ENCODE measurements at regions not wholly inside any gene's neighbourhood (a gene's known extent, or its start where the extent isn't known, plus 50 kb on each side); places are given as distances from the start of the nearest gene placed in this dataset.

- Histone ChIP-seq H3K27me3 (replicated peaks in 1 of 7) (no peaks in the 10 kb centered on the region), H3K9me3 (no peaks in the 10 kb centered on the region), H3K4me3 (no peak overlapping the region), H3K36me3 (no peaks in the 10 kb centered on the region), H3K27ac (no peak overlapping the region), H3K4me1 (peaks cover 0 to 16% (median 9%) of the 10 kb centered on the region in 6 donors)
- TF ChIP-seq POLR2A (IDR thresholded peaks at IDR 0.05), result no peak
- no peak for TF ChIP-seq POLR2AphosphoS5 (IDR thresholded peaks at IDR 0.05)
- intact Hi-C loops (cut with DNase I; ENCODE audit: low total_unique reads), result no loop called here
- DNase-seq, result no peak
These were observed 132.2 kb upstream of the PRICKLE2 start for GRCh38 chr3:64357481-64357880.

GRCh38 chr3:64355401-64355807, 130.1 kb upstream of the PRICKLE2 start:
- Histone ChIP-seq H3K4me1 (peaks cover 0 to 33% (median 19%) of the 10 kb centered on the region in 6 donors), H3K4me3 (no peak overlapping the region), H3K27ac (peak overlapping the region in 7 of 8 donors; percentile 26 to 74 (median 65)), H3K27me3 (replicated peaks in 1 of 7) (no peaks in the 10 kb centered on the region), H3K36me3 (no peaks in the 10 kb centered on the region), H3K9me3 (no peaks in the 10 kb centered on the region)
- intact Hi-C loops (cut with DNase I; ENCODE audit: low total_unique reads), result no loop called here
- TF ChIP-seq POLR2A (IDR thresholded peaks at IDR 0.05) (no peak), POLR2AphosphoS5 (IDR thresholded peaks at IDR 0.05) (peak in 1 of 3 donors; percentile 34)
- WGBS, 5 donors, result 11 to 28% (median 15%) methylated on average over 3 of the region's 3 CpGs
- DNase-seq, result no peak

- Histone ChIP-seq H3K9me3 (no peaks in the 10 kb centered on the region), H3K4me3 (no peak overlapping the region), H3K27ac (peak overlapping the region in 7 of 8 donors; percentile 26 to 74 (median 65)), H3K36me3 (no peaks in the 10 kb centered on the region), H3K27me3 (replicated peaks in 1 of 7) (no peaks in the 10 kb centered on the region), H3K4me1 (peaks cover 0 to 33% (median 21%) of the 10 kb centered on the region in 6 donors)
- intact Hi-C loops (cut with DNase I; ENCODE audit: low total_unique reads), result no loop called here
- 48 to 68% (median 63%) methylated on average over 5 of the region's 5 CpGs for WGBS, 5 donors
- no peak for DNase-seq
- TF ChIP-seq POLR2A (IDR thresholded peaks at IDR 0.05), result no peak
- TF ChIP-seq POLR2AphosphoS5 (IDR thresholded peaks at IDR 0.05), result no peak
- TF ChIP-seq CTCF (IDR thresholded peaks at IDR 0.05 in 8 of 11, conservative IDR thresholded peaks at IDR 0.05 in 3 of 11), result no peak
These were observed 129.7 kb upstream of the PRICKLE2 start for GRCh38 chr3:64354956-64355355.

- no peak overlapping the region for H3K4me3 ChIP-seq
- H3K9me3 ChIP-seq, result no peaks in the 10 kb centered on the region
- TF ChIP-seq POLR2A (IDR thresholded peaks at IDR 0.05) (no peak), POLR2AphosphoS5 (IDR thresholded peaks at IDR 0.05) (no peak), CTCF (IDR thresholded peaks at IDR 0.05 in 8 of 11, conservative IDR thresholded peaks at IDR 0.05 in 3 of 11) (no peak)
- DNase-seq, result no peak
- no peaks in the 10 kb centered on the region for H3K27me3 ChIP-seq (replicated peaks in 1 of 7)
- no peaks in the 10 kb centered on the region for H3K36me3 ChIP-seq
- intact Hi-C loops (cut with DNase I; ENCODE audit: low total_unique reads), result no loop called here
- WGBS, 5 donors, result 81 to 93% (median 89%) methylated on average over 5 of the region's 5 CpGs
- H3K27ac ChIP-seq, result no peak overlapping the region
- H3K4me1 ChIP-seq, result peaks cover 0 to 36% (median 21%) of the 10 kb centered on the region in 6 donors
These were observed 129.0 kb upstream of the PRICKLE2 start for GRCh38 chr3:64354221-64354620.

GRCh38 chr3:64353226-64353625, 128.0 kb upstream of the PRICKLE2 start:
- TF ChIP-seq CTCF (IDR thresholded peaks at IDR 0.05 in 8 of 11, conservative IDR thresholded peaks at IDR 0.05 in 3 of 11) (no peak), POLR2AphosphoS5 (IDR thresholded peaks at IDR 0.05) (no peak), POLR2A (IDR thresholded peaks at IDR 0.05) (no peak)
- Histone ChIP-seq H3K4me1 (peaks cover 0 to 36% (median 21%) of the 10 kb centered on the region in 6 donors), H3K4me3 (no peak overlapping the region), H3K27me3 (replicated peaks in 1 of 7) (no peaks in the 10 kb centered on the region), H3K36me3 (no peaks in the 10 kb centered on the region), H3K27ac (no peak overlapping the region), H3K9me3 (no peaks in the 10 kb centered on the region)
- DNase-seq, result no peak
- WGBS, 5 donors, result 76 to 86% (median 80%) methylated on average over 6 of the region's 6 CpGs
- intact Hi-C loops (cut with DNase I; ENCODE audit: low total_unique reads), result no loop called here

All from spleen (tissue), 11 donors.